Gastroesophageal sphincter (tissue), 3 donors: ENCODE measurements at regions not wholly inside any gene's neighbourhood (a gene's known extent, or its start where the extent isn't known, plus 50 kb on each side); places are given as distances from the start of the nearest gene placed in this dataset.

ENCODE experiments used
- CTCF ChIP-seq, 4 experiments: fragments of 200-600 bp in 2 of 4; fragments of 450-650 bp in 2 of 4; sonication (generic) in 1 of 4; IDR thresholded peaks; one replicate each; pipeline ENCODE4 v1.5.1; 2017 to 2019; ENCODE audit warnings: antibody characterized with exemption in 4 of 4, mild to moderate bottlenecking in 2 of 4, moderate library complexity in 2 of 4
- EP300 ChIP-seq: sonication (generic); formaldehyde crosslinking; IDR thresholded peaks from one replicate; pipeline ENCODE4 v1.6.1; 2017; ENCODE audit warnings: antibody characterized with exemption, mild to moderate bottlenecking

GRCh38 chr5:82425591-82425990 lies 147.4 kb upstream of the RPS23 start:
- TF ChIP-seq EP300 (no peak), CTCF (IDR thresholded peaks at IDR 0.05) (no peak)
